Spleen (tissue), 7 donors: ENCODE measurements at regions not wholly inside any gene's neighbourhood (a gene's known extent, or its start where the extent isn't known, plus 50 kb on each side); places are given as distances from the start of the nearest gene placed in this dataset.

Experiments
- CTCF ChIP-seq, 11 experiments: fragments of 200-600 bp in 7 of 11; fragments of 450-650 bp in 4 of 11; sonication (generic) in 4 of 11; IDR thresholded peaks in 8 of 11; conservative IDR thresholded peaks in 3 of 11; 1 replicate in 7 of 11; 2 replicates in 4 of 11; pipeline versions ENCODE4 v1.4.0 to v1.8.0; 2016 to 2021; ENCODE audit warnings: antibody characterized with exemption in 11 of 11, inconsistent platforms in 4 of 11, mild to moderate bottlenecking in 1 of 11
- POLR2A ChIP-seq, 3 donors: fragments of 450-650 bp; IDR thresholded peaks; one replicate each; pipeline ENCODE4 v1.5.1; 2017; ENCODE audit warnings: antibody characterized with exemption in 3 of 3, mild to moderate bottlenecking in 1 of 3
- POLR2AphosphoS5 ChIP-seq, 3 donors: sonication (generic); formaldehyde crosslinking; IDR thresholded peaks; one replicate each; pipeline ENCODE4 v1.5.1; 2017; ENCODE audit warnings: antibody characterized with exemption in 3 of 3
- donor health status: DM: no; HTN: no; CAD: no; lungs with moderate emphysema.
- donor health status: DM: no; HTN: no; CAD: no.
- donor health status: DM: no; HTN: no; CAD: no.

- no peak for TF ChIP-seq POLR2AphosphoS5 (IDR thresholded peaks at IDR 0.05)
- TF ChIP-seq CTCF (IDR thresholded peaks at IDR 0.05 in 8 of 11, conservative IDR thresholded peaks at IDR 0.05 in 3 of 11) = no peak
- no peak for TF ChIP-seq POLR2A (IDR thresholded peaks at IDR 0.05)
Observed at GRCh38 chr3:690770-691169, 402.1 kb upstream of the CNTN6 start.
